ENCODE measurements at regions not wholly inside any gene's neighbourhood (a gene's known extent, or its start where the extent isn't known, plus 50 kb on each side); places are given as distances from the start of the nearest gene placed in this dataset.

DNA sequence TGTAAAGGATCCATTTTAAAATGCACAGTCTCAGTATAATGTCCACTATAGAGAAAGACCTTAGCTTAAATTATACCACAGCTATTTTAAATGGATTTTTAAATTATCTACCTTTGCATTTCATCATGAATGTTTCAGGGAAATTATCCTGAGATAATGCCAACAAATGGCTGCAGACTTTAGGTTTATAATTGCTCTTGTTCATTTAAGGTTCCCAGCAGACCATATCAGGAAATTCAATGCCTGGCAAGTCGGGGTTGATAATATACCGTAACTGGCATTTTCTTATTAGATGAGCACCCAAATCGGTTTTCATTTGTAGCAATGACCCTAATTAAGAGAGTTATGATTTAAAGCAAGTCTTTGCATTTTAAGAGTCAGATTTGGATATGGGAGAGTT lies 227.1 kb upstream of the ARRDC4 start:
- DNase-seq, result no peak

DNA sequence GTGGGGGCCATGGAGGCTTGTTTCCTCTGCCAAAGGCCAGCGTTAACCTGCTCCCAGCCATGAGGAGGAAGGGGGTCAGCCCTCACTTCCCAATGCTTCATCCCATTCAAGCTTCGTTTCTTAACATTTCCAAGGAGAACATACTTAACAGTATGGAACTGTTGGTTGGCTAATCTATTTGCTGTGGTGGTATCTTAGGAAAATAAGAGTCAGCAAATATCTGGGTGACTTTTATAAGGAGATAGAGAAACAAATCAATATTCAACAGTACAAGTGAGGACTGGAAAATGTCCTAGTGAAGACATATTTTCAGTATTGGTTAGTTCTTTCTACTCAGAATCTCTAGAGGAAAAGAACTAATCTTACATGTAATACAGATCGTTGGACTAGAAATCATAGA lies 223.8 kb upstream of the ARRDC4 start:
- no peak for DNase-seq

DNA sequence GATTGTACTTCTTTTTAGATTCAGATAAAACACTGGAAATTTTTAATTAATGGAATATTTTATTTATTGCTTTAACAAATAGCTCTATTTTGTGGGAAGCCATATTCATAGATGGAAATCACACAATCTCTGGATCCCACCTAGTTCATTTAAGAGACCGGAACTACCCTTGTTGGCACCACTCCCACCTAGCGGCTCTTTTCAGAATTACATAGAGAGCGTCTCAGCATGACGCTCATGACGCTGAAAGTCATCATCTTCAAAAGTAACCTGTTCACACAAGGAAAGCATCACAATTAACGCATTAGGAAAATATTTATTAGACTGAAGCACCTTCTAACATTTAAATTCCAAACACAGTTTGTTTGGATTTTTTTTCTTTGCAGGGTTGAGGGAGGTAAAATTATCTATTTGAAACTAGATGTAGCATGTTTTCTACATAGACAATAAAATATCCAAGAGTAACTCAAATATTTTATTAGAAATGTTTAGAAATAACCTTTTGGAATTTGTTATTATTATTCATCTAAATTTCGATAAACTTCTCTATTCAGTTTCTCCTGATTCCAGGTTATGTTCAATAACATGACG lies 214.9 kb upstream of the ARRDC4 start:
- no peak for DNase-seq

DNA sequence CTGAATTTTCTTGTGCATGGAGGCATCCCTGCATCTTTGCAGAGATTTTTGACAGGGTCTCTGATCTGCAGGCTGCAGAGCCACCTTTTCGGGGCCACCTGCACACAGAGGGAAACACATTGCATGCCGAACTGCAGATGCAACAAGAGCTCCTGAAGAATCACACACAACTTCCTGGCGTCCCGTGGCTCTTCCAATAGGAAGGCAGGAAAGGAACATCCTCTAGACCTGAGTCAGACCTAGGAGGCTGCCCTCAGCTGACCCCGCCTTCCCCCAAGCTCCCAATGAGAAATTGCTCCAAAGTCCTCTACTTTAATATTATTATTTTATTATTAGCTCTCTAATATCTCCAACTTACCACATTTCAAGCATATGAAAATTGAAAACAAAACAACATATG lies 213.2 kb upstream of the ARRDC4 start:
- DNase-seq, result no peak

DNA sequence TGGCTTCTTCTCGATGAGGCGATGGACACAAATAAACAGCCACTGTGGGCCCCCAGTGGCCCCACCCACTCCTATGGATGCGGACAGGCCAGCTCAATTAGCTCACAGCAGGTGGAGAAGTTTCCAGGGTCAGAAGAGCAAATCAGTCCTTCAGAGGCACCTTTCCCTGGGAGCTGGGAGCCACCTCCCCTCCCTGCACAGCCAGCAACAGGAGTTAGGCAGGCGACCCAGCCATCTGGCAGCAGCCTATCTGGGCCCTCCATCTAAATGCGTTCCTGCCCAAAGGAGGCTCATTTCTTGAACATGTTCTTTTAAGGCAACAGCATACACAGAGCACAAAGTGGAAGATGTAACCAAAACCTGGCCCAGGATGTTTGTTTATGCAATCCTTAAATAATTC lies 211.9 kb upstream of the ARRDC4 start:
- no peak for DNase-seq

DNA sequence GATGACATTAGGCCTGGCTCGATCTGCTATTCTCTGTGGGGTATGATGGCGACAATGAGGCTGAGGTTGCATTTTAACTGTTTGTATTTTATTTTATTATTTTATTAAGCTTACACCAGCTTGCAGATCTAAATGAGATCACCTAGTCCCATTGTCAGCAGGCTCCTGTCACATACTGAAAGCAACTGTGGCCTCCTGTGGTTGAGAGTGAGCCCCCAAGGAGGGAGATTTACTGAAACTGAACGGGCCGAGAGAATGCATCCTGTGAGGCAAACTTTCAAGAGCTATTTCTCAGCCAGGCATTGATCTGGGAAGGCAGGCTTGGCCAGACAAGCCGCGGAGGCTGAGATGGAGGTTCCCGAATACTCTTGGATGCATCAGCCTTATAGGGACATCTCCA lies 210.4 kb upstream of the ARRDC4 start:
- no peak for DNase-seq

DNA sequence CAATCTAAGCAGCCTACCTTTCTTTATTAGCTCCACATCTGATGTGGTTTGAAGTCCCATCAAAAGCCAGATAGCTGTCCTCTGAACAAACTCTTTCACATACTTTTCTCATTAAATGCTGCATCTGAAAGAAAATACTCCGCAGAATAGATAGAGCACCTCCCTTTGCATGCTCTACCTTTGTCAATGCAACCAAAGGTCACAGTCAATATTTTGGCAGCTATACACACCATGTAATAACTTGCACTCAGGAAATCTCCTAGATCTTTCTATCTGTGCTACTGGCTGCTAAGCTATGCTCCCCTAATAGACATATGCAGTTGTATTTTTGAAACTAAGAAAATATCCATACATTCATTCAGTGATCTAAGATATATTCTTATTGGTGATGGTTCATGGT lies 204.8 kb upstream of the ARRDC4 start:
- no peak for DNase-seq

DNA sequence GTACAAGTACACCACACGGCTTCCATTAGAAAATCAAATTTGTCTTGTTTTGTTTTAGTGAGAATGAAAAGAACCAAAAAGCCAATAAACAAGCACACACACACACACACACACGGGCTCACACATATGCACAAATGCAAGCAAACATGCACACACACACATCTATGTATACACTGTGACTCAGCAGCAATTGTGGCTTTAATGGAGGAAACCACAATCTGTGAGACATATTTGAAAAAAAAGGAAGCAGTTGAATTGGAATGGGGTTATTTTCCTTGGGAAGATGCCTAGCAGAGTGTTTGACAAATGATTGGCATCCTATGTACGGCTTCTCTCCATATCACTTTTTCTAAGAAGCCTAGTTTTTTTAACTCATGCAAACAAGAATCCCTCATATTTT lies 201.1 kb upstream of the ARRDC4 start:
- no peak for DNase-seq

DNA sequence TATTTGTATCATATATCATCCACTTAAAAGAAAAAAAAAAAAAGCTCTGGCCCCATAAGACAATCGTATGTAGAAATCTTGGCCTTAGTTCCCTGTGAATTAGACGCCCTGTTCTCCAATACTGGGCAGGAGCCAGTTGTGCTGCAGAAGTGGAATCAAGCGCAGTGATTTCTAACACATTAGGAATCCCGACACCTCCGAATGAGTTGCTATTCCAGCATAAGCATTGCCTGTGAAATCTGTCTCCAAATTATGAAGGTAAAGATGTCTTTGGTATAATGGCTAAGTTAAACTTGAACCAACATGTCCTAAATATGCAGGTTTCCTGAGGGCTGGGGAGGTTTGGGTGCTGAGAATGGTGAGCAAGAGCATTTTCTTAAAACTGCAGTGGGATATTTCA lies 199.4 kb upstream of the ARRDC4 start:
- DNase-seq, result no peak

DNA sequence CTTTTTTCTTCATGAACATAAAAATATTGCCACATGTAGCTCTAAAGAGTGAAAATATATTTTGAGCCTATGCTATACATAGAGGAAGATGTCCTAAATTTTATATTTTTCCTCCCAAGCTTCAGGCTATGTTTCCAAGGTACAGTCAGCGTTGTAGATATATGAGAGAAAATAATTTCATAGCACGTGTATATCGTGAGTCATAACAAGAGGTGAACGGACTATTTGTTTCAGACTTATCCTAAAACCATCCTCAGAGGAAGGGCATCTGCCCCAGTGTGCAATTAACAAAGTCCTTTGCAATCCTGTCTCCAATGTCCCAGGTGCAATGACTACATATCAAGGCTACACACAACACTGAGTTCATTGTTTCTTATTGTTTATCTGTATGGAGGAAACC lies 177.3 kb upstream of the ARRDC4 start:
- no peak for DNase-seq

DNA sequence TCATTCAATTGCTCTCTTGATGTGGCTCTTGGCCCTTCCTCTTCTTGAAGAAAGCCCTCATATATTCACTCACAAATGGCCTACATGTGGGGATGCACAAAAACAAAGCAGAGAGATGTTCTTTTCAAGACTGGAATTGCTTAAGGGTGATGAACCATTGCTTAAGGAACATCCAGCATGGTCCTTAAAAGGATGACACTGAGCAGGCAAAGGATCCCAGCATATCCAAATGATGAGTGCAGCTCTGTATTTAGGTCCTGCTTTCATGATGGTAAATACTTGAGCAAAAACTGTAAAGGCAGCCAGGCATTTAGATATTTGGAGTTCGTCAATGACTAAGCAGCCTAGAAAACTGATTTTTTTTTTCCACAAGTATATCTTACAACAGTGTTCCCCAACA lies 173.8 kb upstream of the ARRDC4 start:
- no peak for DNase-seq

DNA sequence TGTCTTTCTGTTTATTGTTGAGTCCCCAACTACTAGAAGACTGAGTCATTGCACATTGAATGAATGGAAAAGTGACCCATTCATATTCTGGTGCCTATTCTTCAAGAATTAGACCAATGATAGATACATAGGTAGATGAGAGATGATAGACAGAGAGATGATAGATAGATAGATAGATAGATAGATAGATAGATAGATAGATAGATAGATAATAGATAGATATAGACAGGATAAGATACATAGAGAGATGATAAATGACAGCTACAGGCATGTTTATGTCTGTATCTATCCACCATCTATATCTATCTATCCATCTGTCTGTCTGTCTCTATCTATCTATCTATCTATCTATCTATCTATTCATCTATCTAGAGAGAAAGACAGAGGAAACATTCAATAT lies 170.3 kb upstream of the ARRDC4 start:
- no peak for DNase-seq

DNA sequence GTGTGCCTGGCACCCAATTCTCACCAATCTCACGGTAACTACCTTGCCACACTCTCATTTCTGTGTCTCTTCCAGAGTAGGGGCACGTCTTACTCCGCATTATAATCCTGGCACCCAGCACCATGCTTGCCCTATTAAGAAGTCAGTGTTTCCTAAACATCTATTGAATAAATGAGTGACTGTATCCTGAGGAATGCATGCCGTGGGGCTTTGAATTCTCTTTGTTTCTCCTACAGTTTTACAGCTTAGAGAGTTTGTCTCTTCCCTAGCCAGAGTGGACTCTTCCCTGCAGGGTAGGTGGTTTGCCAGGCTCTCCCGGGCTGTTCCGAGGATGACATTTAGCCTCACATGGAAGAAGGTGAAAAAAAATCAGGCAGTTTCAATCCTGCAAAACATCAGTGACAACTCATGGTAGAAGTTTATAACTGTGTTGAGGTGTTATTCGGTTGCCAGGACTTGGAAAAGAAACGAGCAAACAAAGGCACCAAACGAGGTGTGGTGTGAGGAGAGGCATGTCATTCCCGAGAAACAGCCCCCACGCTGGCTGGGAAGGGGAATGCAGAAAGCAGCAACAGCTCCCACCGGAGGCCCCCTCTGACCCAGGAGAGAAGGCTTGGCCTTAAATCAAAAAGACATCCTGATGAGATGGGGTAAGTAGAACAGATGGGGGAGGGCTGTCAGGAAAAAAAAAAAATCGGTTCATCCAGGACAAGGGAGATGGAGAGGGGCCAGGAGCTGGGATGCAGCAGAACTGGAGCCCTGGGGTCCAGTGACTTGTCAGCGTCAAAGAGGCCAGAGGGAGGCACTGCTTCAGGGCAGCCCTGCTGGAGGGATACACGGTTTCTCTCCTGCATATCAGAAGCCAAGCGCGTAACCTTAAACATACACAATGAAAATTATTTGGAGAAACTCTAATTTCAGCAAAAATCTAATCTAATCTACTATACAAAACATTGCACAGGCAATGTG lies 168.4 kb upstream of the ARRDC4 start:
- DNase-seq, result no peak

DNA sequence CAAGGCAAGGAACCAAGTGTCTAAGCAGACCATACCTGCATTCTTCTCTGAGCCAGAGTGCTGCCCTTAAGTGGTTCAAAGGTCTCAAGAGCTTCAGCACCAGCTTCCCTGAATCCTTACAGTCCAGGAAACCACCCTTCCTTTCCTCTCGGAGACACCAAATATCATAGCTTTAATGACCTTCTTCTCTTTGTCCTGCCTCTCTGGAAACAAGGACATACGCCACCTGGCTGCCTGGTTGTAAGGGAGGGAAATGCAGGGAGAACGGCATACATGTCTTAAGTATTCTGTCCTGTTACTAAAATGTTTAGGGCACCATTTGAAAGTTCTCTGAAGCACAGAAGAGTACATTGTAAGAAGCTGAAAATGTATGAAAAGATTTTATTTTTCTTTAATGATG lies 155.6 kb upstream of the ARRDC4 start:
- DNase-seq, result no peak

DNA sequence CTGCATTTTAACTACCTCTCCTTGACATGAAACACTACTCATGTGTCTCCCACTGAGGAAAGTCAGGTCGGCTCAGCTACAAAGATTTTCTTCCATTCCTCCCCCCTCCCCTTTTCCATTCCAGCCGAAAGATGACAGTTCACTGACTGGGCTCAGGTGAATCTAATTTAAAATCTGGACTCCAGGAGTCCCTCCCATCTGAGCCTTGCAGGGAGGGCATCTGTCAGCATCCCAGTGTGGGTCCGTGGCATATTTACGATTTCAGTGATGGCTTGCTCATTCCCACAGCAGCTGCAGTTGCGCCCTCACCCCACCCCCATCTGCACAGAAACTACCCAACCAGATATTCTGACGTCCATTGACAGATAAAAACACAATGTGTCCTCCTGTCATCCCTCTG lies 153.7 kb upstream of the ARRDC4 start:
- no peak for DNase-seq

DNA sequence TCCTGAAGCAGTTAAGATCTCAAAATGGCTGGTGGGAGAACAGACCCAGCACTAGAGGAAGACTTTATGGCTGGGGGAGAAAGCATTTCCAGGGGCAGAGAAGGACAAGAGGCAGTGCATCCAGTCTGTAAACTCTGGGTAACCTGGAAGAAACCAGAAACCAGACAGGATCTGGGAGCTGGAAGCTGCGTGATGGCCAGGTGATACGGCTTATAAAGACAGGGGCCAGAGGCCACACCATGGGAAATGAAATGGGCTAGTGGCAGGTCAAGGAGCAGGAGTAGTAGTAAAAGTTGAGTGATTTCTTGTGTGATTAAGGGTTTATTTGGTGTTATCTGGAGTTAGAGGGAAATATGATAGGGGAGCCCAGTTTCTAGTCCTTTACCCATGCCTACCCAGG lies 144.7 kb upstream of the ARRDC4 start:
- no peak for DNase-seq

DNA sequence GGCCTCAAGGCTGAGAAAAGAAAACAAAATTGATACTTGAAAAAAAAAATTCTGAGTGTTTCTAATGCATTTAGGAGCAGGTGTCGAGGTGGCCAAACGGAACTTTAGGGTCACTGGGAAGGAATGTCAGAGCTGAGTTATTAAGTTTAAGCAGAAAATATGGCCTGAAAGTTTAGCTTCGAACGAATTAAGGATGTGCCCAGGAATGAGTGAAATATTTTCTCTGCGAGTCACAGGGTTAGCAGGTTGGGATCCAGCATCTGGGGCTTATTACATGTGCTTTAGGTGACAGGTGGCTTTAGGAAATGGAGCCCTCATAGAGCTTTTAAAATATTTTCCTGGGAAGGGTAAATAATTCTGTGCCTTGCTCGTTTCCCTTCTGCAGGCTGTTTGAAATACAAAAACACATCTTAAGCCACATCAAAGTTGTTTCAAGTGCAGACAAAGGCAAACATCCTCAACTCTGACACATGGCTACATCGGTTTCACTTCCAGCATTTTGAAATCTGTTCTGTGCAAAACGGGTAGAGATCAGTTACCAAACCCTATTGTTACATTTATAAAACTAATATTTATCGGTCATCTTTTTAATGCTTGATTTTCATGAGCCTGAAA lies 143.1 kb upstream of the ARRDC4 start:
- no peak for DNase-seq

DNA sequence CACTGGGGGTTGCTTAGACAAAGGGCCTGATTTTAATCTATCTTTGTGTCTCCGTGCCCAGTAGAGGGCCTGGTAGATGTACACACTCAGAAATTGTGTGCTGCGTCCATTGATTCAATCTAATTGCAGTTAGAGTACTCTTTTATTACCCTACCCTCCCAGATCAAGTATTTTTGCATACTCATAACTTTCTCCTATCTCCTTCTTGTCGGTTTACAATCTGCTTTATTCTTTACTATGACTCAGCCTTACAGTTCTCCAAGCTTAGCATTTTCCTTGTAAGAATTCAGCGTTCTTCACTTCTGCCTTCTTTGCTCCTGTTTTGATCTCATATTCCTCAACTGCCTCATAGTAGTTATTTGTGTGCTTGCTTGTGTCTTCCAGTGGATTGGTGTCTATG lies 124.5 kb upstream of the ARRDC4 start:
- DNase-seq, result no peak

DNA sequence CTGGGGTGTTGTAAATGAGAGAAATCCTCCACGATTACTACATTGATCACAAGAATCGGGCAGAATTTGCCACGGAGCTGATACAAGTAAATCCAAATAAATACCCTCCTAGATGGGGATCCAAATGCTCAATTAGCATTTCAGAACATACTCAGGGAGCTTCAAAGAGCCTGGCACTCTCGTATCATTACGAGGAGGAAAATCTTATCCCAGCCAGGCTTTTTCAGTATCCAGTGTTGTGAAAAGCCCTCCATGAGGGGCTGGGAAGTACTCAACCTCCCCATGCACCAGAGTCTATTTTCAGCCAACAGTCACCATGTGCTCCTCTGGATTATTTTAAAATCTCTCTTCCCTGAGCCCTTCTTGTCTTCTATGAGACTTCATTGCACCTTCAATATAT lies 122.6 kb upstream of the ARRDC4 start:
- no peak for DNase-seq

DNA sequence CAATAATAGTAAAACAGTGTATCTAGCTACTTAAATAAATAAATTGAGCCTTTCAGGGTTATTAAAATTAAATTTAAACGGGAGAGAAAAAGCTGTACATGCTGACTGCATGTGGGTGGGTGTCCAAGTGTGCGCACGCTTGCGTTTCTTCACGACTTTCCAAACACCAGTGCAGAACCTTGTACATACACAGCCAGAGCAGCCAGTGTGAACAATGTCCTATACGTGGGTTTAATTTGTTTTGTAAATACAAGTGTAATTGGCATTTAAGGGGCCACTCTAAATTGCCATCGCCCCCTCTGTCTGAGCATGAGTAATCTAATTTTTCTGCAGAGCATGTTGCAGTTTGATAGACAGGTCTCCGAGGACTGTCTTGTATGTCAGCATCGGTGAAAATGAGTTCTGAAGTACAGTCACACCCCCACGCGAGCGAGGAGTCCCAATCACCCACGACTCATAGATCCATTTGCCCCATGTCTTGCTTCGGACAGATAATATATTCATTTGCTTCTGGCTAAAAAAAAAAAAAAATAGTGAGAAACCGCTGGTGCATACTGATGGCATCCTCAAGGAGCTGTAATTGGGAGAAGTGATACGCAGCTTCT lies 121.8 kb upstream of the ARRDC4 start:
- no peak for DNase-seq

DNA sequence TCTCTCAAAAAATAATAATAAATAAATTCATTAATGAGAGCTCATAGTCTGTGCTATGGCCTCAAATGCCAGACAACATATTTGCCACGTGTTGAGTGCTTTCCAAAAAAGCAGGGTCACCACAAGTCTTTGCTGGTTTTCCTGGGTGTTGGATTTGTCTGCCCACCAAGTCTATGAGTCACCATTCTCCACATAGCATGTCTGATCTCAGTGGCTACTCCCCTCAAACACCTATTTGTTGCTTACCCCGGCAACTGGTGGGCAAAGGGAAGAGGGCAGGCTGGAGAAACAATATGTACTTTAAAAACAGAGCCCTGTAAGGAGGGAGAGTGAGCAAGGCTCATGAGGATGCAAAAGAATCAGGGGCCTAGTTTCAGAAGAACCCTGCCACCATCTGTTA lies 120.0 kb upstream of the ARRDC4 start:
- no peak for DNase-seq

DNA sequence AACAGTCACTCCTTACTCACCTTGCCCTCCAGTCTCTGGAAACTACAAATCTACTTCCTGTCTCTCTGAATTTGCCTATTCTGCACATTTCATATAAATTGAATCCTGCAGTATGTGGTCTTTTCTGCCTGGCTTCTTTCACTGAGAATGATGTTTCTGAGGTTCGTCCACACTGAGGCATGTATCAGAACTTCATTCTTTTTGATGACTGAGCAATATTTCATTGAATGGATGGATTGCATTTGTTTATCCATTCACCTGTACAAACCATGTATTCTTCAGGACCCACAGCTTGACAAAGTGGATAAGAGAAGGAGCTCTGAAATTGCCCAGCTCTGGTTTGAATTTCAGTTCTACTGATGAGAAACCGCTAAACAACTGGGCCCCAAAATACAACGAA lies 118.9 kb upstream of the ARRDC4 start:
- DNase-seq, result no peak

DNA sequence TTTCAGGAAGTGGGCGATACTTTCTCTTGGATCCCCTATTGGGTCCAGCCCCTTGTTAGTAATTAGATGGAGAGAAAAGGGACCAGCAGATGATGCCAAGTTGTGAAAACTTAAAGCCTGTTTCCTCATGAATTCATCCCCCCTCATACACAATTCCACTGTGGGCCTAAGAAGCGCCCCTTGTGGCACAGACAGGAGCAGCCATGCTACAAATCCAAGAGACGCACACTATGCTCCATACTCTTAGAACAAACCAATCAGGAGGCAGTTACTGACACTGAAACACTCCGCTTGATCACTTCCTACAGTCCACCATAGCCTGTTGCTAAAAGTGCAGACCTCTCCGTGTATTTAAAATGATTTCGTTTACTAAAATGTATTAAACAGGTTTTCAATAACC lies 111.3 kb upstream of the ARRDC4 start:
- DNase-seq, result no peak

DNA sequence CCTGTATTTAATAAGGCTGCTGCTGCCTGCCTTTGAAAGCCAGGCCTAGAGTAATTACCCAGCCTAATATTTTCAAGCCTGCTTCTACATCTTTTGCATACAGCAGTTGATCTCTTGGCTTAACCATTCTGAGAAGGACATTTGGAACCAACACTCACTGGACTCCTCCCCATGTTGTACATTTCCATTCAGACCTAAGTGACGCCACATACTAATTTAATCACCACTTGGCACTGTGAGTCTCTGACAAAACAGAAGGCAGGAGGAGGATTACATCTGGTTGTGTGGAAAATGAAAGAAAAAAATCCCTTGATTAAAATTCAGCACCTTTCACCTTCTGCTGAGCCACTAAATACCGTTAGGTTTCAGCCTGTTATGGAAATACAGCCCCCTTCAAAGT lies 102.2 kb upstream of the ARRDC4 start:
- no peak for DNase-seq

Measured in NCI-H1048 (cell line).